GM21390 (cell line): ENCODE measurements at regions not wholly inside any gene's neighbourhood (a gene's known extent, or its start where the extent isn't known, plus 50 kb on each side); places are given as distances from the start of the nearest gene placed in this dataset.
"Not testable (repeated sequence)": the region's sequence is repeated elsewhere in the genome, so short reads cannot be mapped to it uniquely, and the experiment has no call there.

ENCODE experiments used
- ATAC-seq: cut with Tn5 transposase; IDR thresholded peaks from one replicate; pipeline ENCODE4 v1.9.1; 2021; ENCODE audit not compliant: unreplicated experiment

DNA sequence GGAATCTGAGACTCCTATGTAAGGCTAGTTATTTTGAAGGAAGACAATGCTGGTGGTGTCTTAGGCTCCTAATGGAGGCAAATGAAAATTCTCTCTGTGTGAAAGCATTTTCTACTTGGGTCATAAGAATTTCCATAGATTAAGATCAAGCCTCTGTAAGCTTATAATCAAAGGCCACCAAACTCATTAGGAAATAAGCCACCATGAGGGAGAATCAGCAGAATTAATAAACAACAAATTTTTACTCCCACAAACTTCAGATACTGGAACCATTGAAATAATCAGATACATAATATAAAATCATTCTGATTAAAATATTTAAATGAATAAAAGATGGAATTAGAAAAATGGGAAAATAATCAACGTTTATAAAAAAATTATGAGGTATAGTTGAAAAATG is 178.7 kb downstream of the NPIPA8 start:
- not testable (repeated sequence) for ATAC-seq

DNA sequence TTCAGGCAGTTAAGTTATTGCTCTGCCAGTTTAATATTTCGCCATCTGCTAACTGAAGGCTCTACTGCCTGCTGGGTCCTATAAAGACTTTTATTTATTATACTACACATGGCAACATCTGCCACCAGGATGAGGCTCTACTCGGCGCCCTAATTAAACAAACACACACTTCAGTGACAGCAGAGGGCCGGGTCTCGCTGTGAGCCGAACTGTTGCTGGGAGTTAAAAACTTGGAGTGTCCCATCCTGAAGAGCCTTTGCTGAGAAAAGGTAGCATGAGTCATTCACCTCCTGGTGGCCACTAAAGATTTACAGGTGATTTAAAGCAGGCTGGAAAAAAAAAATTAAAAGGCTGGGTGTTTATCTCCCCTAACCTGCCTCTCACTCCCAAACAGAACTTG is 183.7 kb downstream of the NPIPA8 start:
- not testable (repeated sequence) for ATAC-seq

DNA sequence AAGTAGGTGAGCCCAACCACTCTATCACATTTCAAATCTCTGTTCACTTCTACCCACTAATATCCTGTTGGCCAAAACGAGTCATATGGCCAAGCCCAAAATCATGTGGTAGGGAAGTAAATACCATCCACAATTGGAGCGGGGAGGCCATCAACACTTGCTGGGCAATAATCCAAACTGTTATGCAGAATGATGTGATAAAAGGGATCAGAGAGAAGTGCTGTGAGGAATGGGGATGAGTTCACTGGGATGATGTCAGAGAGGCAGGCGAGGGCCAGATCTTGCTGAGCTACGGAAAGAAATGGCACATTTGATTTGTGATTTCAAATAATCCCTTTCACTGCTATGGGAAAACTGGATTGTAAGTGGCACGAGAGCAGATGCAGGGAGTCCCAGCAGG is 188.4 kb downstream of the NPIPA8 start:
- not testable (repeated sequence) for ATAC-seq

DNA sequence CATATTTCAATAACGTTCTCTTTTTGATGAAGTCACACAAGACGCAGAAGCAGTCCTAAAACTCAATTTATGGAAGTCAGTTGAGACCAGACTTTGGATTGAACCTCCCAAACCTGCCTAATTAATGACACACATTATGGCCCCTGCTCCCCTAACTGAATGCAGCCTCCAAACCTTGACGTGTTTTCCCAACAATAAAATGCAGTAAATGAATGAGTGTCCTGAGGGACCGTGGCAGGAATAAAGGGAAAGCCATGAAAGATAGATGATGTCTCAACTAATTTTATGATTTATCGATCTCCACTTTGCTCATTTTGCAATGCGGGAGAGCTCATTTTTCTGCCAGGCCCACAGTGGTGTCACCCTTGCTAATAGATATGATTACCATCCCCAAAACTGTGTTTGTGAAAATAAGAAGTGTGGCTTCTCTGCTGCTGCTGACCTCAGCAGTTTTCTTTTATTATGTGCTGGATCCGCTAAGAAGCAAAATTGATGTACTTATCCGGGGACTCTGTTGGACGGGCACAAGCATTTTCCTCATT is 189.9 kb downstream of the NPIPA8 start:
- not testable (repeated sequence) for ATAC-seq

DNA sequence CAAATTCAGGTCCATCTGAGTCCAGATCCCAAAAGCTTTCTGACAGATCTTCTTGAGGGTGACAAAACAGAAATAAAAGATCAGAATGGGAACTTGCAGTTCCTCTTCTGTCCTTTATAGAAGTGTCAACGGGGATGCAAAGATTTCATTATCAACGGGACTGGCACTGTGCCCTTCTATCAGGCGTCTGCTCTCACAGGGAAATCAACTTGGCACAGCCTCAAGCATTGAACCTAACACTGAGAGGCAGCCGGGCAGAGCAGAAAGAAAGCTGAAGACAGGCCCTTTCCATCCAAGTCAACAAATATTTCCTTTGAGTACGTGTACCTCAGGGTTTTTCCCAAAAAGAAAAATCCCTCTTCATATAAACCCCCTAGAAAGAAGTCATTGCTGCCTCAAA is 194.5 kb downstream of the NPIPA8 start:
- not testable (repeated sequence) for ATAC-seq

DNA sequence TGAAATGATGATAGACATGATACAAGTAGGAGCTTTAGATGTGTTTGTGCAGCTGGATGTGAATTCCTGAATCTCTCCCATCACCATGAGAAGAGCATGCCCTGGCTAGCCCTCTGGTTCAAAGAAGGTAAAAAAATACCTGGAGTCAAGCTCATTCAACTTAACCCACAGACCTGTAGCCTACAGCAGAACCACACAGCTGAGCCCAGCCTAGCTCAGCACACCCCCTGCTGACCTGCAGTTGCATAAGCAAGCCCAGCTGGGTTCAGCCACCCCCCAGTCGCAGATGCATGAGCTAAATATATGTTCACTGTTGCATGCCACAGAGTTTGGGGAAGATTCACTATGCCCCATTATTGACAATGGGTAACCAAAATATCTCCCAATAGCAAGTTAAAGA is 200.2 kb downstream of the NPIPA8 start:
- not testable (repeated sequence) for ATAC-seq

DNA sequence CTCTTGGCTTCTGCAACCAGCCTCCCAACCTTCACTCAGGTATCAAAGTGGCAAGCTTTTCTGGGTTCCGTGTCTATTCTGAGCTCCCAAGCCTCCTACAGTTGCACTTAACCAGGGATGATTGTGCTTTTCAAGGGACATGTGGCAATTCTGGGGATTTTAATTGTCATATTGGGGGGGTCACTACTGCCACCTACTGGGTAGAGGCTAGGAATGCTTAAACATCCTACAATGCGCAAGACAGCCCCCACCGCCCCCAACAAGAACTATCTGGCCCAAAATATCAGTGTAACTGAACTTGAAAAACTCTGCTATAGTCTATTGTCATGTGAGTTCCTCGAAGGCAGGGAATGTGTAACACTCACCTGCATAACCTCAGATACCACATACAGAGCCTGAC is 201.5 kb downstream of the NPIPA8 start:
- ATAC-seq, result not testable (repeated sequence)

DNA sequence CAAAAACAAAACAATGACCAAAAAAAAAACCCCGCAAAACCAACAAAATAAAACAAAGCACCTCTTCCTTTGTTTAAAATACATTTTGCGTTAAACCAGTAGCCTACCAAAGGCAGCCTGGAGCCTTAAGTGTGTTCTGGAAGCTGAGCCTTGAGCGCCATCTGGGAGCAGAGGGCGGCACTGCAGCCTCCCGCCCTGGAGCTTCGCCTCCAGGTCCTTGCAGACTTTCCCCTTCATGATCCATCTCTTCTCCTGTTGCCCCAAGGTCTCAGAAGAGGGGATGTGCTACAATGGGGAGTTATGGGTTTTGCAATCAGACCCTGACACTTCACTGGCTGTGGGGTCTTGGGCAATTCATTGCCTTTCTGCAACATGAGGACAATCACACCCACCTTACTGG is 204.9 kb downstream of the NPIPA8 start:
- not testable (repeated sequence) for ATAC-seq

DNA sequence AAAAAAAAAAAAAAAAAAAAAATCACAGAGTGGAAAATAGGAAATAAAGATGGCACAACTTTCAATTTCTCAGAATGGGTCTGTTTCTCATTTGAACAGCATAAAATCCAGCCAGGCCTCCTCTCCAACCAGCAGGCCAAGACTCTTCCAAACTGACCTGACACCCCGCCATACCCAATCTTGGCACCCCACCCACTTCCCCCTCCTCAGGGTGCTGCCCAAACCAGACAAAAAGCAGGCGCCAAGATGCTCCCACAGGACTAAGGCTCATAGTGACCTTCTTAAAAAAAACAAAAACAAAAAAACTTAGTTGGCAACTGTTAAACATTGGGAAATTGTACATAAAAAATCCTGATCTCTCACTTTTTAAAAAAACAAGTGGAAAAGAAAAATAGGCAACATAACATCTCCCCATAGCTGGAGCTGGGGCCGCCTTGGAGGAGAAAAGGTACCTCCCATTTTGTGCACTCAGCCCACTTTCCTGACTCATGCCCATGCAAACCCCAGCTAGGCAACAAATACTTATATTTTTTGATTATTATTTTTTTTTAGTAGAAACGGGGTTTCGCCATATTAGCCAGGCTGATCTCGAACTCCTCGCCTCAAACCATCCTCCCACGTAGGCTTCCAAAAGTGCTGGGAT is 205.9 kb downstream of the NPIPA8 start:
- not testable (repeated sequence) for ATAC-seq

DNA sequence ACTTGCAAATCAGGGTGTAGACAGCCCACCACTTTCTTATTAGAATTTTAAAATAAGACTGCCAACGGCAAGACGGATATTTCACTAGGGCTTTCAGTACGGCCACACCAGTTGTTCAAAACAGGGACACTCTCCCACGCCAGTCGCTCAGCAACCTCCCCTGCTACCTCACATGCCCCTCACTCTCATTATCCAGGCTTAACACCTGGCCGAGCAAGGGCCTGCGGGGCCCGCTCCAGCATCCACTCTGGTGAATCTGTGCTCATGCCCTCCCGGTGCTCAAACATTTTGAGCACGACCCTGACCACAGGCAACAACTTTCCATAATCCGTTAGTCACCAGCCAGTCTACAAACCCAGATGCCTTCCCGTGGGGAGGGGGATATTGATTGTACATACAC is 209.5 kb downstream of the NPIPA8 start:
- not testable (repeated sequence) for ATAC-seq

DNA sequence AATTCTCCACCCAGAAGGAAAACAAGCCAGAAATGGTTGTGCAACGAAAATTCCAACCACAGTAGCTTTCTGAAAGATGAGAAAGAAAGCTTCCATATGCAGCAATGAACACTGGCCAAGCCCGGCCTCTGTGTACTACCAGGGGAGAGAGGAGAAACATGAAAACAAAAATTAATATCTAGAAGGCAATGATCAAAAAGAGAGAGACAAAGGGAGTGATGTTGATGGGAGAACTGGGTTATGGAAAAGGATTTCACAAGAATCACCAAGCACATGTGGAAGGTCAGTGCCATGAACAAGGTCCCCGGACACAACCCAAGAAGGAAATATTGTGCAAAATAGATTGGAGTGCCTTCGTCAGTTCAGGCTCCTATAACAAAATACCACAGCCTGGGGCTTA is 217.4 kb downstream of the NPIPA8 start:
- not testable (repeated sequence) for ATAC-seq

DNA sequence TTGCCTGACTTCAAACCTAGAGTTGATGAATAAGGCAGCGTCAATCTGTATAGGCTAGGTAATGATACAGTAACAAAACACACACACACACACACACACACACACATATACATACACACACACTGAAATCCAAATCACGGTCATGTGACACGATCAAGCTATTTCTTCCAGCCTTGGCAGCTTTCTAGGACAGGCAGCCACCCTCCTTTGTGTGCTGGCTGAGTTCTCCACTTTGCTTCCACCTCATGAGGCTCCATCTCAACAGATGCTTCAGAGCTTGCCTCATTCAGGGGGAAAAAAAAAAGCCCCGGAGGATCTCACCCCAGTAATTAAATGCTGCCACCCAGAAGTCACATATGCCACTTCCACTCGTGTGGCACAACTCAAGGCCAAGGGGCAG is 217.9 kb downstream of the NPIPA8 start:
- ATAC-seq, result not testable (repeated sequence)

DNA sequence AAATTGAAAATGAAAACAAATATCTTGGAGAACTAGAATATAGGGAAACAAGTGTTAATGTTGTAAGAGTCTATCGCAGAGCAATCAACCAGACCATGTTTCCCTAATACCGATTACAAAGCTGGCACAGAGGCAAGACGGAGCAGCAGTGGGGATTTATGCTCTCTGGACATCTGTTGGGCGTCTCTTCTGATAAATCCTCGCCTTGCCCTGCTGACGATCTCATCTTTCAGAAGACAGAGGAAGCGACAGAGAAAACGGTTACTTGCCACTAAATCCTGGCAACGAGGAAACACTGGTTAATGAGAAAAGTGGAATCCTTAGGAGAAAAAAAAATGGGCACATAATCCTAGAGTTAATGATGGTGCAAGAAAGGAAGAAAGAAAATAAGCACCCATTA is 218.5 kb downstream of the NPIPA8 start:
- not testable (repeated sequence) for ATAC-seq

DNA sequence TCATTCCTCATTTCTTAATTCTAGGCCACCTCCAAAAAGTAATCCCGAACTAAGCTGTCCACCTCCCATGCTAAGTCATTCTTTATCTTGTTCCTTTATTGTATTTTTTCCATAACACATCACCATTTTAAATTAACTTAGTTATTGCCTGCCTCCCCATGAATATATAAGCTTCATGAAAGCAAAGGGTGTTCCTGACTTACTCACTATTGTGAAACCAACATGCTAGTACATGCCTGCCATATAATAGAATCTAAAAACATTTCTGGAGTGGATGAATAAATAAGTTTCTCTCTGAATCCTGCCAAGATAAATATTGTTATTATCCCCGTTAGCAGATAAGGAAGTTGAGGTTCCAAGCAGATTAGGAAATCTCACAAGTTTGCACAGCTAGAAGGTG is 232.1 kb downstream of the NPIPA8 start:
- not testable (repeated sequence) for ATAC-seq

DNA sequence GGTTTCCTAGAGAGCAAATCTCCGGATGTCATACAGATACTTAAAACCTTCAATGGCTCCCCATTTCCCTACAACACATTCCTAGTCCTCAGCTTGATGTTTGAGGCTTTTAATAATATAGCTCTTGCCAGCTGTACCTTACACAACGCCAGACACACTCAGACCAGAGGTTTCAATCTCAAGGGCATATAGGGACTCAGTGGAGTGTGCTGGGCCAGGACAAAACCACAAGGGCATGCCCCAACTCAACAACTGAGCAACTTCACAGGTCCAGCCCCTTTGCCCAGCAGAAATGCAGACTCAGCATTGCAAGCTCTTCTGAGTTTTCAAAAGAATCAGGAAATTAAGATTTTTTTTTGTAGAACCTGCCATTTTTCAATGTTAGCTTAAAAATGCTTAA is 235.5 kb downstream of the NPIPA8 start:
- ATAC-seq, result not testable (repeated sequence)

DNA sequence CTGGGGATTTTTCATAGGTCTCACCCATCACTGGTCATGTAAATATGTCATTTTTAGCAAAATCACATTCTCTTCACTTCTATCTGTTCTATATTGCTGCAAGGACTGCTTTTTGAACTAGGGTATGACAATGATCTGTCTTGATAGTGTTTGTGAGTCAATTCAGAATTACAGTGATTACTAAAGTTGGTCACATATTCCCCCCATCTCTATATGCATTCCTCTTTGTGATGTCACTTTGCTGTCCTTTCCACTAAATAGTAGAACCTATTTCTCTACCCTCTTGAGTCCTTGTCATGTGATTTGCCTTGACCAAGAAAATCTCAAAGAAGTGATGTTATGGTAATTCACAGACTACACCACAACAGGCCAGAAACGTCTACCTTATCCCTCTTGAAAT is 243.9 kb downstream of the NPIPA8 start:
- not testable (repeated sequence) for ATAC-seq

DNA sequence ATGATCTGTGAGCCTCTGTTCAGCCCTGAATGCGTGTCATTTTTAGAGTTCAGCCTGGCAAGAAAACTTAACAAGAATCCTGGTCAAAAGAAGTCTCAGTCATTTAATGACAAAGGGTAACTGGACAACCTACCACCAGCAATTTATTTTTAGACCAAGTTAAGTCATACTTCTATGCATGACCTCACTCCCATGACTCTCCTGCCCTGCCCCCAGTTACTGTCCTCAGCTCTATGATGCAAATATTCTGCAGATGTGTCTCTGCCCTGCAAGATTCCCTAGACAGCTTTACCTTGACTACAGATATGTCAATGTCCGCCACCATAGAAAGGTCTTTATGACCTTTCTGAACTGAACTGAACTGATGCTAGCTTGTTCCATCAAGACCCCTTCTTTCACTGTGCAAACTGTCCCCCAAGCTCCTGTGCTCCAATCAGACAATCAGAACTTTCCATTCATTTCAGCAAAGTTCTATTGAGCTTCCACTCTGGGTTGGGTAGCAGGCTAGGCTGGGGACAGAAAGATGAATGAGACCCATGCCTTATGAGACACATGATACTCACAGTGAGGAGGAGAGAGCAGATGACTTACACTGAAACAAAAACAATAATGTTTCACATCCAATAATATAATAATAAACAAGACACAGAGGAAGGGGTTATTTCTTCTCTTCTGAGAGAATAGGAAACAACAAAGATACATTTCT is 255.7 kb downstream of the NPIPA8 start:
- not testable (repeated sequence) for ATAC-seq

DNA sequence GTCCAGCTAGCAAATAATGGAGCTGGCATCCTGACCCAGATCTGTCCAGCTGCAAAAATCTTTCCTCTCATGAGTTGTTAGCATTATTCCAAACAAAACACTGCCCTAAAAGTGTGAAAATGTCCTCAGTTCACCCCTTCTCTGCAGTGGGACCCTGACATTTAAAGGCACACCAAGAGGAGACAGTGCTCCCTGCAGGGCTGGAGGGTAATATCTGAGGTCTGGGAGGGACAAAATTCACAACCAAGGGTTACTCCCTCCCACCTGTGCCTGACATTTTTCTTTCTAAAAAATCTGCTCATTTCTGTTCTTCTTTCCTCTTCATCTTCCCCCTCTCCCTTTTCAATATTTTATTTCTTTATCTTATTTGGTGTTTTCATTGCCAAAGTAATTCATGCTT is 258.6 kb downstream of the NPIPA8 start:
- not testable (repeated sequence) for ATAC-seq

DNA sequence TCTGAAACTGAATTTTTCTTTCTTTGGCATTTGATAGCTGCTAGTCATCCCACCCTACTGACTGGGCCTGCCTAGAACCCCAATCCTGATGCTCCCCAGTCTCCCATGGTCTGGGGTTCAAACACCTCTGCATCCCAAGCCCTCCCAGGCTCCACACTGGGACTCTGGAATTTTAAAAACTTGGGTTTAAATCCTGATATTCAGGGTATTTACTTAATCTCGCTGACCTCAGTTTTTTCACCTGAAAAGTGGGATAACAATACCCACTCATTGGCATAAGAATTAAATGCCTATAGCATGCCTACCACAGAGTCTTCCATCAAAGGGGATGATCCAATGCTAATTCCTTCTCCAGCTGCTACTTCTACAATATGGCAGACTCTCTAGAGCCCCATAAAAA is 264.4 kb downstream of the NPIPA8 start:
- no peak for ATAC-seq

DNA sequence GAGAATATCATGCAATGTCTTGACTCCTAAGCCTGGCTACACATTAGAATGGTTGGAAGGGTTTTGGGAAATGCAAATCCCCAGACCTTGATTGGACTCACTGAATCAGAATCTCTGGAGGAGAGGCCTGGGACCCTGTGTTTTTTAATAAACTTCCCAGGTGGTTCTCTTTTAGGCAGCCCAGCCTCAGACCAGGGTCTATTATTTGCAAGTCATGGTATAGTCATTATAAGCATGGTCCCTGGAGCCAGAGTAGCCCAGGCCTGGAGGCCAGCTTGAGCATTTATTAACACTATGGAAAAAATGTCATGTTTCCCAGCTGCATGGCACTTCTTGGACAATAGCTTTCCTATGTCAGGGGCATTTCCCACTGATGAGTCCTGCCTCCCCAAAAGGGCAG is 266.9 kb downstream of the NPIPA8 start:
- ATAC-seq, result no peak

DNA sequence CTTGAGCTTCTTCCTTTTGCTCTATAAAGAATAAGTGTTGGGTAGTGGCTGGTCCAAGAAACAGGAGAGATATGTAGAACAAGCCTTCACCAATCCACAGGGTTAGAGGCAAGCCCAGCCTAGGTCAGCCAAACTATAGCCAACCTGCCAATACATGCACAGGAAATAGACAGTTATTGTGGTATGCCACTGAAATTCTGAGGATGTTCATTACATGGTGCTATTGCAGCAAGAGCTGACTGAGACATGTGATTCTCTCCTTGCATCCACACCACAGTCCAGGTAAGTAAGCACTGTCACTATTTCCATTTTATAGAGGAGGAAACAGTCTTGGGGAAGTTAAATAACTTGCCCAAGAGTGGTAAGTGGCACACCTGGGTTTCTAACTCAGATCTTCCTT is 268.1 kb downstream of the NPIPA8 start:
- no peak for ATAC-seq

DNA sequence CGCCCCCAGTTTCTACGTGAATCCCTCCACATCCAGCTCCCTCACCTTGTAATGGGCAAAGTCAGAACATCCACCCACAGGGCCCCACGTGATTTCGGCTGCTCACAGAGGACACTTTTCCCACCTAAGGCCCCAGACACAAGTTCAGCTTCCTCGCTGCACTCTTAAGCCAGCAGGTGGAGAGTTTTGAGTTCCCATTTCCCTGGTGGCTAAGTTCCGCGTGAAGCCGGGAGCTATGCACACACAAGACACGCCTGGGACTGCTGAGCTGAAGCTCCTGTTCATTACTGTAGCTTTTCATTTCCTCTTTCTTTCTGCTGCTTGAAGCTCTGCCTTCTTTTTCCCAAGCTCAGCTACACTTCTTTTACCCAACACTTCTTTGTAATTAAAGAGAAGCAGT is 273.8 kb downstream of the NPIPA8 start:
- no peak for ATAC-seq
